Fibroblast of lung (primary cell): ENCODE measurements at regions not wholly inside any gene's neighbourhood (a gene's known extent, or its start where the extent isn't known, plus 50 kb on each side); places are given as distances from the start of the nearest gene placed in this dataset.

Source experiments
- DNase-seq, 2 donors: peaks; one replicate each; pipeline versions ENCODE4 v3.0.0 to v3.0.0-alpha.2; 2010; ENCODE audit warnings: low read depth in 2 of 2
- H2AFZ ChIP-seq: 2 replicates; pipeline ENCODE4 v1.5.1; 2012; ENCODE audit warnings: low read length, control low read depth, inconsistent platforms
- H3K27ac ChIP-seq: 2 replicates; pipeline ENCODE4 v1.5.1; 2011; ENCODE audit warnings: low read length, control low read depth; ENCODE audit not compliant: insufficient read depth
- H3K27me3 ChIP-seq: 2 replicates; pipeline ENCODE4 v1.5.1; 2011; ENCODE audit warnings: mild to moderate bottlenecking, low read length; ENCODE audit not compliant: control insufficient read depth, insufficient read depth
- H3K36me3 ChIP-seq: 2 replicates; pipeline ENCODE4 v1.5.1; 2011; ENCODE audit warnings: low read length; ENCODE audit not compliant: control insufficient read depth, insufficient read depth
- H3K4me1 ChIP-seq: 2 replicates; pipeline ENCODE4 v1.5.1; 2011; ENCODE audit warnings: low read length; ENCODE audit not compliant: control insufficient read depth, insufficient read depth; ENCODE audit errors: extremely low read depth
- H3K4me2 ChIP-seq: 2 replicates; pipeline ENCODE4 v1.5.1; 2011; ENCODE audit warnings: low read length, control low read depth; ENCODE audit not compliant: insufficient read depth; ENCODE audit errors: extremely low read depth
- H3K4me3 ChIP-seq, 4 experiments: fragments of 200-600 bp in 1 of 4; sonication (generic) in 1 of 4; replicated peaks in 1 of 4; 2 replicates each; pipeline ENCODE4 v1.5.1; 2011 to 2016; ENCODE audit warnings: low read length in 4 of 4, low read depth in 3 of 4, mild to moderate bottlenecking in 3 of 4, control low read depth in 2 of 4, inconsistent platforms in 1 of 4, mixed read lengths in 1 of 4; ENCODE audit not compliant: insufficient read depth in 1 of 4; ENCODE audit errors: control extremely low read depth in 1 of 4
- H3K79me2 ChIP-seq: 2 replicates; pipeline ENCODE4 v1.5.1; 2012; ENCODE audit warnings: mild to moderate bottlenecking, low read length, inconsistent platforms; ENCODE audit not compliant: control insufficient read depth, insufficient read depth
- H3K9ac ChIP-seq: 2 replicates; pipeline ENCODE4 v1.5.1; 2011; ENCODE audit warnings: mild to moderate bottlenecking, low read length, control low read depth; ENCODE audit not compliant: insufficient read depth
- H3K9me3 ChIP-seq: 2 replicates; pipeline ENCODE4 v1.5.1; 2012; ENCODE audit warnings: low read depth, low read length; ENCODE audit not compliant: control insufficient read depth, insufficient read depth
- H4K20me1 ChIP-seq: 2 replicates; pipeline ENCODE4 v1.5.1; 2011; ENCODE audit warnings: low read length; ENCODE audit not compliant: control insufficient read depth, insufficient read depth; ENCODE audit errors: extremely low read depth
- CTCF ChIP-seq, 2 donors: IDR thresholded peaks in 1 of 2; conservative IDR thresholded peaks in 1 of 2; 1 replicate in 1 of 2; 2 replicates in 1 of 2; pipeline ENCODE4 v1.5.1; 2011 to 2012; ENCODE audit warnings: low read length in 2 of 2, control low read depth in 1 of 2, inconsistent platforms in 1 of 2, low read depth in 1 of 2, mild to moderate bottlenecking in 1 of 2
- EZH2 ChIP-seq: IDR thresholded peaks from 2 replicates; pipeline ENCODE4 v1.5.1; 2012; ENCODE audit warnings: low read length, control low read depth, mild to moderate bottlenecking; ENCODE audit errors: missing control alignments

GRCh38 chr19:5257155-5258045 is 83.2 kb downstream of the PTPRS start:
- Histone ChIP-seq H3K9me3 (no peaks in the 10 kb centered on the region), H3K4me1 (no peaks in the 10 kb centered on the region), H3K4me2 (no peak overlapping the region), H3K36me3 (peaks cover 9% of the 10 kb centered on the region), H3K79me2 (no peaks in the 10 kb centered on the region), H3K9ac (no peak overlapping the region), H3K4me3 (no peak overlapping the region), H4K20me1 (no peaks in the 10 kb centered on the region), H3K27ac (no peak overlapping the region), H3K27me3 (no peaks in the 10 kb centered on the region), H2AFZ (no peak overlapping the region)
- TF ChIP-seq CTCF (conservative IDR thresholded peaks at IDR 0.05 in 1 of 2, IDR thresholded peaks at IDR 0.05 in 1 of 2; ENCODE audit: low read depth in 1 of 2, low read length in 2 of 2) (no peak), EZH2 (no peak)
- DNase-seq: no peak

GRCh38 chr19:5255602-5256231 is 84.9 kb downstream of the PTPRS start:
- H3K9ac ChIP-seq: no peak overlapping the region
- peaks cover 7% of the 10 kb centered on the region for H3K36me3 ChIP-seq
- H3K4me3 ChIP-seq: no peak overlapping the region
- H3K4me1 ChIP-seq: no peaks in the 10 kb centered on the region
- TF ChIP-seq CTCF (conservative IDR thresholded peaks at IDR 0.05 in 1 of 2, IDR thresholded peaks at IDR 0.05 in 1 of 2; ENCODE audit: low read depth in 1 of 2, low read length in 2 of 2) (no peak), EZH2 (no peak)
- DNase-seq: no peak
- no peak overlapping the region for H3K4me2 ChIP-seq
- H4K20me1 ChIP-seq: no peaks in the 10 kb centered on the region
- H3K27ac ChIP-seq: no peak overlapping the region
- H3K9me3 ChIP-seq: no peaks in the 10 kb centered on the region
- no peaks in the 10 kb centered on the region for H3K27me3 ChIP-seq
- H3K79me2 ChIP-seq: no peaks in the 10 kb centered on the region
- H2AFZ ChIP-seq: no peak overlapping the region

GRCh38 chr19:5254944-5255343 is 85.7 kb downstream of the PTPRS start:
- Histone ChIP-seq H3K9me3 (no peaks in the 10 kb centered on the region), H2AFZ (no peak overlapping the region), H3K4me3 (no peak overlapping the region), H3K36me3 (peaks cover 7% of the 10 kb centered on the region), H3K27ac (no peak overlapping the region), H3K4me2 (no peak overlapping the region), H4K20me1 (no peaks in the 10 kb centered on the region), H3K79me2 (no peaks in the 10 kb centered on the region), H3K27me3 (no peaks in the 10 kb centered on the region), H3K4me1 (no peaks in the 10 kb centered on the region), H3K9ac (no peak overlapping the region)
- TF ChIP-seq CTCF (conservative IDR thresholded peaks at IDR 0.05 in 1 of 2, IDR thresholded peaks at IDR 0.05 in 1 of 2; ENCODE audit: low read depth in 1 of 2, low read length in 2 of 2) (no peak), EZH2 (no peak)
- DNase-seq: no peak
